Hematopoietic multipotent progenitor cell treated with erythropoietin and hydrocortisone succinate and interleukin-3 and kit ligand, for 4 days (in vitro differentiated cells): ENCODE measurements at regions not wholly inside any gene's neighbourhood (a gene's known extent, or its start where the extent isn't known, plus 50 kb on each side); places are given as distances from the start of the nearest gene placed in this dataset.
"Not testable (repeated sequence)": the region's sequence is repeated elsewhere in the genome, so short reads cannot be mapped to it uniquely, and the experiment has no call there.

Experiments used
- DNase-seq: peaks from one replicate; pipeline ENCODE4 v3.0.0-alpha.2; 2015

- DNase-seq, result no peak
Observed at GRCh38 chr2:16112251-16112971, 172.1 kb downstream of the MYCN start.

DNA sequence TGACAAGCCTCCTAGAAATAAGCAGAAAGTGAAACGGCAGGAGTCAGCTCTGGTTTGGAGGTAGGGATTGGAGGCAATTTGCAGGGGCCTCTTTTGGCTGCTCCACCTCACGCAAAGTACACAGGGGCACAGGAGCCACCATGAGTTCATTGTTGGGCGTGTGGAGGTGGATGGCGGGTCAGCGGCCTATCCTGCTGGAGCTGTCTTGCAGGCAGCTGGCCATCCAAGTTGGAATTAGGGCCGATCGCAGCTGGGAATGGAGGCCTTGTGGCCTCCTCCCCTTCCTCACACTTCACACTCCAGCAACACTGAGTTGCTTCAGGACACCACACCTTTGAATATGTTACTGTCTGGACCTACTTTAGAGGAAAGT lies 171.5 kb downstream of the MYCN start:
- no peak for DNase-seq

- DNase-seq, result no peak
Observed at GRCh38 chr2:16109821-16110310, 169.5 kb downstream of the MYCN start.

DNA sequence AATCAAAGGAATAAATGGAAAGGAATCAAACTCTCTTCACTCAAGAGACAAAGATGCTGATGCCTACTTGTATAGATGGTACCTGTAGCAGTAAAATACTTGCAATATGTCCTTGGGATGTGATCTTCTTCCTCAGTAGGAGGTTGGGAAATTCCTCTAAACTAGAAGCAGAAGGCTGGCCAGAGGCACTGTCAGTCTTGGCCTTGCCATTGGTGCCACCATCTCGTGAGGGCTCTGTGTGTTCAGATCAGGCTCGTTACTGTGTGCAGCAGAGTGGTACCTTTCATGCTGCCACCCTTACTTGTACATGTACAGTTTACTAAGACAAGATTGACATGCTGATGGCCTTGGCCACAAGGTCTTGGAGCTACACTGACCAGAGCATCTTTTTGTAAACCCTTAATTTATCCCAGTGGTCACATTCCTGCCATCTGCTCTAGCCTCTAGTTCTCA lies 169.0 kb downstream of the MYCN start:
- DNase-seq, result no peak

- DNase-seq, result no peak
Observed at GRCh38 chr2:16107246-16107645, 166.9 kb downstream of the MYCN start.

- no peak for DNase-seq
Observed at GRCh38 chr2:16106619-16107018, 166.3 kb downstream of the MYCN start.

GRCh38 chr2:16105669-16106281 lies 165.4 kb downstream of the MYCN start:
- DNase-seq, result no peak

DNA sequence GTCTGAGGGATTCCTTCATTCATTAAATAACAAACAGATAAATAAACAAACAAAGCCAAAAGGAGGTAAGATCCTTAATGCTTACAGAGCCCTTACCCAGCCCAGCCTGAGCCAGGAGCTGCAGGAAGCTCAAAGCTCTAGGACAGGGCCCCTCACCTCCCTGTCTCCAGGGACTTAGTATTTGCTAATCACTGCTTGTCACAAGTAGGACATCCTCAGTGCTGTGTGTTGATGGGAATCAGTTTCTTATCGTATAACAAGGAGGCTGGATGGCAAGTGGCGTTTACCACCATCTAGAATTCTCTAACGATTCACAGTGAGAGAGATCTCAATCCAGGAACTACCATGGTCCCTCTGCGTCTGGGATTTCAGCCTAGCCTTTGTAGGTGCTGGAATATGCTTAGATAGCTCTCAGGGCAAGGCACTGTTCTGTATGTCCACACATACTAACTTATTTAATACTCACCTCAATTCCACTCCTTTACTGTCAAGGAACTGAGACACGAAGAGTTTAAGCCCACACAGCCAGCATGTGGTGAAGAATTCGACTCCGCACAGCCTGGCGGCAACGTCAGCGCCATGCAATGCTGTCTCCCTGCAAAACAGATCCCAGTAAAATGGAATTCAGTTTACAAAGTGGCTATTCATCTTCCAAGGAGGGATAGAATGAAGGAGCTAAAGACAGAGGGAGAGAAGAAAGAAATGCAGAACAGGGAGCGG lies 164.8 kb downstream of the MYCN start:
- DNase-seq, result no peak

DNA sequence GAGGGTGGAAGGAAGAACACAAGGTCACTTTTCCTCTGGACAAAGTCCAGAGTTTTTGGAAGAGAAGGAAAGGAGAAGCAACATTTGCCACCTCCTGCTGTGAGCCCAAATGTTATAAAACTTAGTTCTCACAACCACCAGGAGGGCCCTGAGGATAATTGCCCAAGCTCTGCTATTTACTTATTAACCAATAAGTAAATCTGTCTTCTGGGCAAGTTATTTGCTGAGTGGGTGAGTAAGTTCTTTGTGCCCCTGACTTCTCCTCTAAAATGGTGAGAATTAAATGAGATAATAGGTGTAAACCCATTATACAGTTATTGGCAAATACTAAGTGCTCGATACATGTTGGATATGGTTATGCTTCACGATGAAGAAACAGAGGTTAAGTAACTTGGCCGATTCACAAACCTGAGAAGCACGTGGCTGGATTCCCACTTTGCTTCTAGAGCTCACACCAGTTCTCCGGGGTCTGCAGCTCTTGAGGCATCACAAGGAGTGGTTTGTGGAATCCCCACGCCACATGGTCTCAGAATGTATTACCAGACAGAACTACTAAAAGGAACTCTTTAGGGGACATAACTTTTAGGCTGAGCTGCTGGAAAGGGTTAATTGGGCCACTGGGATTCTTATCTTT lies 164.1 kb downstream of the MYCN start:
- no peak for DNase-seq

GRCh38 chr2:16103614-16104314 lies 163.4 kb downstream of the MYCN start:
- no peak for DNase-seq

DNA sequence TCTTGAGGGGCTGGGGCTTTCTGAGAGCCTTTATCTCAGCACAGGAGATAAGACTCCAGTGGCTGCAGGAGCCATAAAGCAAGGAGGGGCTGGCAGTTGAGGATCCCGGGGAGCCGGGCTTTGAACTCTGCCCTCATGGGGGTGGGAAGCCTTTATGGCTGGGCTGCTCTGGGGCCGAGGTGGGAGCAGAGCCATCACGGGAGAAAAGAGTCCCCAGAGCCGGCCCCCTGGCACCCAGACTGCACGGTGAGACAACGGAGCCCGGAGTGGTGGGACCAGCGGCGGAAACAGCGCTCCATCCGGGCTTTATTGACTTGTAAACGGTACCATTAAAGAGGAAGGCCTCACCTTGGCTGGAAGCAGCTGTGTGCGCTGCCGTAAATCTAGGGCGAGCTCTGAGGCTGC lies 162.6 kb downstream of the MYCN start:
- DNase-seq, result no peak

DNA sequence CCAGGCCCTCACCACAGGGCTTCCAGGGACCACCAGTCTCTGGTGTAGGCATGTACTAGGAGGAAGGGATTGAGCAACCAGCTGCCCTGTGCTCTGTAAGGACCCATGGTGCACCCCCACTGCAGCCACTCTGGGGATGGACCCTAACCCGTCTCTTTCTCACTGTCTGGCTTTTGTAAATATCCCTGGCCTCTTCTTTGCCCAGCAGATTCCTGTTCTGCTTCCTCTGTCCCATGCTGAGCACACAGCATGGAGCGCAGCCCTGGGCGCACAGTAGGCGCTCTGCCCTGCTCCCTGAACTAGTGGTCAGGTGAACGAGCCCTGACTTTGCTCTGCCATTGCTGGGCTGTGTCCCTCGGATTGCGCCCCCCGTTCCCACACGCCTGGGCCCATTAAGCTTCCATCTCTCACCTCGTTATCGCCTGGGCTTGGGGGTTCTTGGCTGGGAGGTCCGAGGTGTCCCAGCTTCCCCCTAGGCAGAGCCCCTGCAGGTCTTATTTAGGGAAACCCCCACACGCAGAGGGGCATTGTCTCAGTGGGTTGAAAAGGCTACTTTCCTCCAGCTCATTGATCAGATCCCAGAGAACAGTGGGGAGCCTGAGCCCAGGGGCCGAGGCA lies 162.1 kb downstream of the MYCN start:
- no peak for DNase-seq

DNA sequence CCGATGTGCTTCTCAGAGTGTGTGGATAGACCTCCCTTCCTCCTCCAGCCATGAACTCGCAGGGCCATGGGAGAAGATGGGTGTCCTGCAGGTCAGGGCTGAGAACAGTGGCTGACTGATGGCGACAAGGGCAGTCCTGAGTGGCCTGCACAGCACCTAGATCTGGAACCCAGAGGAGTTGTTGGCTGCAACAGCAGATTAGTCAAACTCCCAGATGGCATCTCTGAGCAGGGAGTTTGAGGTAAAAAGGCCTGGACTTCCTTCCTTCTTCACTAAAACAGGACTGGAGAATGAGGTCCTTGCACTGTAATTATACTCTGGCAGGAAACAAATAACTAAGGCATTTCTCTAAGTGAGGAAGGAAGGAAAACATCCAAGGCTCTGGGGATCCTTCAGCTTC lies 160.8 kb downstream of the MYCN start:
- no peak for DNase-seq

DNA sequence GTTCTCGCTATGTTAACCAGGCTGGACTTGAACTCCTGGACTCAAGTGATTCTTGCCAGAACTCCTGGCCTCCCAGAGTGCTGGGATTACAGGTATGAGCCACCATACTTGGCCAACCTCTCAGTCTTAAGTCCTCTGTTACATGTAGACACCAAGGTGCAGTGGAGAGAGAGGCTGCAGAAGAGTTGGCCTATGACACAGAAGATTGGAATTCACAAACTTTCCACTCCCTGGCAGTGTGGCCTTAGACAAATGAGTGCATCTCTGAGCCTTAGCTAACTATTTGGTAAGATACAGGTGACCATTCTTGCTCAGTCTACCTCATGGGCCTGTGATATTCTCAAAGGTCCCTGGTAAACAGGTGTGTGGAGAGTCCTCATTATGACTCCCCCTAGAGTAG lies 159.7 kb downstream of the MYCN start:
- DNase-seq, result no peak

GRCh38 chr2:16099326-16099725 lies 159.0 kb downstream of the MYCN start:
- DNase-seq, result no peak

GRCh38 chr2:16096962-16097361 lies 156.6 kb downstream of the MYCN start:
- no peak for DNase-seq

GRCh38 chr2:16095483-16095882 lies 155.1 kb downstream of the MYCN start:
- DNase-seq, result not testable (repeated sequence)

DNA sequence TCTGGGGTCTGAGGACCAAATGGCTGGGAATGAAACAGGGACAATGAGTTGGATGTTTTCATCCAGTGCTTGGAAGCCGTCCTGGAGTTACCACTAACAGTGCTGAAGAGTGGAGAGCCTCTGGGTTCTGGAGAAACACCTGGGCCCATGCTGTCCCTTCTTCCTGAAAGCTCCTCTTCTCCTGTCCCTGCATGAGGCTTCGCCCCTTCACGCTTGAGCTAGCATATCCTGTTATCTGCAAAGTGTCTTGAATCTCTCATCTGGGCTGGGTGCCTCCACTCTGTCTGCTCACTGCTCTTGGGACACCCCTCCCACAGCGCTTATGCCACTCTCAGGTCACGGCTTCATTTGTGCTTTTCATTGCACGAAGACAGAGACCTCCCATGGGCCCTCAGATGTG lies 154.5 kb downstream of the MYCN start:
- DNase-seq, result no peak

DNA sequence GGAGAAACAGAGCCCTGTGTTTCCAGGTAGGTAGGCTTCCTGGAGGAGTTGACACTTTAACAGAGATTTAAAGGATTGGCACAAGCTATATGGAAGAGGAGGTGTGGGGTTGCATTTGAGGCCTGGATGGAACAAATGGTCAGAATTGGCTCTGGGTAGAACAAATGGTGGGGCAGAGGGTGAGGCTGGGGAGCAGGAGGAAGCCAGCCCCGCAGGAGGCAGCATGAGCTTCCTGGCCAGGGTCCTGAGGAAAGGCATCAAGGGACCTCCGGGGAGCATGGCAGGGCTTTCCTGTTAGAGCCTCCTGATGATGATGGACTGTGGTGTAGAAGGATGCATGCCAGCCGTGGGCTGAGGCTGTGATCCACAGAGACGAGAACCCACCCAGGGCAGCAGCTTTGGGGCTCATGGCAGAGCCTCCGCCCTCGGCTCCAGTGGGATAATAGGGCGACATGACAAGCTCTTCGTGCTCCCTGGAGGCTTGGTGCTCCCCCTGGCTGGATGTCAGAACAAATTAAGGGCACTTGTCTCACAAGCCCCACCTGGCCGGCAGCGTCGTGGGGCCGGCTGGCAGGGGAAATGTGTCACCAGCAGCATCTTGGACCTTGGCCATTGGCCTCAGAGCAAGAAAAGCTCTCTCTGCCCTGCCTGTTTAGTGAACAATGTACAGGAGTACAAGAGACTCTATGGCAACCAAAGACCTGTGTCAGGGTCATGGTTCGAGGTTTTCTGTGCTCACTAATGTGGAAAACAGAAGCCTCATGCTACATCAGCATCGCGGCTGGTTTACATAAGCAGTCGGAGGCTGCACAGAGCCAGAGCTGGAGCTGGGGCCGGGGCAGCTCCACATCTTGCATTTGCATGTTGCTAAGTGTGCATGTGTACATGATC lies 153.5 kb downstream of the MYCN start:
- no peak for DNase-seq

DNA sequence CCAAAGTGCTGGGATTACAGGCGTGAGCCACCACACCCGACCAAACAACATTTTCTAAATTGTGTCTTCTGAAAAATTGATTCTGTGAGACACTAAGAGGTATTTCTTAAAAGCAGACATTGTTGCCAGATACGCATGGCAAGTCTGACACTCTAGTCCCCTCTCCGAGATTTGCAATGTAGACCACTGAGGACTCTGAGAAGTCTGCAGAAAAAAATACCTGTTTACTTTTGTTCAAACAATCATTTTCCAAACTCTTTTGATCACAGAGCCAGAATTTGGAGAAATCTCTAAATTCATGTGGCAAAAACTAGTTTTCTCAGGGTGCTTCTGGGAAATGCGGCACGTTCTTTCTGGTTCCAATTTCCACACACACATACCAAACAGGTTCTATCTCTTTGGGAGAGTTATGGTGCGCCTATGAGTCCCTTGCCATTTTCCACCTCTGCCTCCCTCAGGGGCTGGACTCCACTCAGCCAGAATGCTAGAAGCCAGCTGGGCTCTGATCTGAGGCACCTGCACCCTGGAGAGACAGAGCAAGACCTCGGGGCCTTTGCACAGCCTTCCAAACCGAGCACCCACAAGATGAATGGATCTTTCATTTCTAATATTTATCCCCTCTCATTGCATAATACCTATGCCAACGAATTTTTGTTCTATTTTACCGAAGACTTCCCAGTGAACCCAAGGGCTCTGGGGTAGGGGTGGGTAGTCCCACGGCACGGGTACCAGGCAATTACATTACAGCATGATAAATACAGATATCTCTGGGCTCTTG lies 152.7 kb downstream of the MYCN start:
- DNase-seq, result no peak
